OCI-LY7 (cell line): ENCODE measurements at regions not wholly inside any gene's neighbourhood (a gene's known extent, or its start where the extent isn't known, plus 50 kb on each side); places are given as distances from the start of the nearest gene placed in this dataset.

Source experiments
- EZH2phosphoT487 ChIP-seq: fragments of 200-600 bp; sonication (generic); IDR thresholded peaks from 2 replicates; pipeline ENCODE4 v1.6.1; 2018; ENCODE audit warnings: low read depth, borderline replicate concordance, mild to moderate bottlenecking, mixed run types, antibody characterized with exemption, low read length, moderate library complexity, mixed read lengths
- TF ChIP-seq, protein P1 (sequence below): fragments of 200-600 bp; sonication (generic); conservative IDR thresholded peaks from 2 replicates; pipeline ENCODE4 v1.5.1; 2014; ENCODE audit warnings: mild to moderate bottlenecking, antibody characterized with exemption, low read length, moderate library complexity, mixed read lengths

DNA sequence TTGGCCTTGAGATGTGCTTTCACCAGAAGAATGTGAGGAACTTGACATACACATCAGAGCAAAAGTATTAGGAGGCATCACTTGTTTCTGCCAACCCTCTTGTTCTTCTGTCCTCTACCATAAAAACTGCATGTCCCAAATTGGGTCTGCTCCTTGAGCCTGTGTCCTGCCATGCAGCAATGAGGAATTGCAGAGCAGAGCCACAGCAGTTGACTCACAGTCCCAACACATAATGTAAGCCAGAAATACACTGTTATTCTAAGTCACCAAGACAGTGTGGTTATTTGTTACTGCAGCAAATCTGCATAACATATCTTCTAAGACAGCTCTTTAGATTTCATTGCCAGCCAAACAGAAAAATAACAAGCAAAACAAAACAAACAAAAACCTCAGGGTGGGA, 598.2 kb downstream of the PRELID2 start:
- no peak for TF ChIP-seq EZH2phosphoT487
- TF ChIP-seq, protein P1, sequence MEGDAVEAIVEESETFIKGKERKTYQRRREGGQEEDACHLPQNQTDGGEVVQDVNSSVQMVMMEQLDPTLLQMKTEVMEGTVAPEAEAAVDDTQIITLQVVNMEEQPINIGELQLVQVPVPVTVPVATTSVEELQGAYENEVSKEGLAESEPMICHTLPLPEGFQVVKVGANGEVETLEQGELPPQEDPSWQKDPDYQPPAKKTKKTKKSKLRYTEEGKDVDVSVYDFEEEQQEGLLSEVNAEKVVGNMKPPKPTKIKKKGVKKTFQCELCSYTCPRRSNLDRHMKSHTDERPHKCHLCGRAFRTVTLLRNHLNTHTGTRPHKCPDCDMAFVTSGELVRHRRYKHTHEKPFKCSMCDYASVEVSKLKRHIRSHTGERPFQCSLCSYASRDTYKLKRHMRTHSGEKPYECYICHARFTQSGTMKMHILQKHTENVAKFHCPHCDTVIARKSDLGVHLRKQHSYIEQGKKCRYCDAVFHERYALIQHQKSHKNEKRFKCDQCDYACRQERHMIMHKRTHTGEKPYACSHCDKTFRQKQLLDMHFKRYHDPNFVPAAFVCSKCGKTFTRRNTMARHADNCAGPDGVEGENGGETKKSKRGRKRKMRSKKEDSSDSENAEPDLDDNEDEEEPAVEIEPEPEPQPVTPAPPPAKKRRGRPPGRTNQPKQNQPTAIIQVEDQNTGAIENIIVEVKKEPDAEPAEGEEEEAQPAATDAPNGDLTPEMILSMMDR: no peak
